Anterior cingulate cortex (tissue), 58 donors: ENCODE measurements at regions not wholly inside any gene's neighbourhood (a gene's known extent, or its start where the extent isn't known, plus 50 kb on each side); places are given as distances from the start of the nearest gene placed in this dataset.
A peak's percentile ranks its signal among the peaks of the same experiment; 100 is the strongest.
"Not testable (repeated sequence)": the region's sequence is repeated elsewhere in the genome, so short reads cannot be mapped to it uniquely, and the experiment has no call there.

ENCODE experiments used
- DNase-seq, 58 donors: peaks; one replicate each; lab custom pipeline; 2025; lab: John Stamatoyannopoulos, UW

DNA sequence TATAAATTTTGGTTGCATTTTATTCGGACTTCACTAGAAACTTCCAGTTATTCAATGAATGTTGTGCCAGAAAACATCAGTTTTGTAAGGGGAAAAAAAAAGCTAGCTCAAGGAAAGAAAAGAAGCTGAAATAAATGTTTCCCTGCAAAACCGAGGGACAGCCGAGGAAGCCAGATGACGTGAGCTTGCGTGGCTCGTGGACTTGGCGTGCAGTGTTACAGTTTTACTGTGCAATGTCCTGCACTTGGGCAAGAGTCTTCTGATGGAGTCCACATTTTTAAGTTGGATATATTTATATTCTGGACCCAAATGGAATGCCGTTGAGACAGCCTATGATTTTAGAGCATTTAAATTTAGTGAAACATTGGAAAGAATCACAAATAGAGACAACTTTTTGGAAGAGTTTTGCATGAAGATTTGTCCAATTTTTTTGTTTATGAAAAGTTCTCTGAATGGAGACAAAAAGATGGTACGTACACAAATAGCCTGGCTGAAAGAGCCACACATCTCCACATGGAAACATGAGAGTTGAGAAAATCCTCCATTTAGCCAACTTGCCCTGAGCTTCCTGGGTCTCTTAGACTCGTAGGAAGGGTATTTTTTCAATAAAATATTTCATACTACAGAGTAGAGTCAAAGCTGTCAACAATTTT is 210.5 kb downstream of the BANP start:
- not testable (repeated sequence) for DNase-seq

GRCh38 chr16:88162778-88163177 is 211.5 kb downstream of the BANP start:
- not testable (repeated sequence) for DNase-seq

GRCh38 chr16:88164196-88165039 is 213.2 kb downstream of the BANP start:
- not testable (repeated sequence) for DNase-seq

DNA sequence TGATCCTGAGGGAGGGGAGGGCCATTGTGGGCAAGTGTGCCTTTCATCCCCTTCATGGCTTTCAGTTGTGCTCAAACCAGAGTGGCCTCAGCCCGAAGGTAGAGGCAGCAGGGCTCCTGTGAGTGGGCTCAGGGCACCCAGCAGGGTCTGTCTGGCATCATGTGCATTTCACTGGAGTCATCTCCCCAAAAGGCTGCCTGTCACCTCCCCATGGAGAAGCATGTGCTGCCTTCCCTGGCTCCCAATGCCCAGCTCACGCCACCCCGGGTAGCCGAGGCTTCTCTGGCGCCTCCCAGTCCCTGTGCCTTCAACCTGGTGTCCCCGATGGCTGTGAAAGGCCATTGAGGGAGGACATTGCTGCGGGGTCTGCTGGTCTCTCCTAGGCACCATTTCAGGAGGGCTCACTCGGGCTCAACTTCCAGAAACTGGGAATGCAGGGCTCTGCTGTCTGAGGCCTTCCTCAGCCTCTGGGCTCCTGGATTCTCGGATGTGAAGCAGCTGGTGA is 213.9 kb downstream of the BANP start:
- not testable (repeated sequence) for DNase-seq

DNA sequence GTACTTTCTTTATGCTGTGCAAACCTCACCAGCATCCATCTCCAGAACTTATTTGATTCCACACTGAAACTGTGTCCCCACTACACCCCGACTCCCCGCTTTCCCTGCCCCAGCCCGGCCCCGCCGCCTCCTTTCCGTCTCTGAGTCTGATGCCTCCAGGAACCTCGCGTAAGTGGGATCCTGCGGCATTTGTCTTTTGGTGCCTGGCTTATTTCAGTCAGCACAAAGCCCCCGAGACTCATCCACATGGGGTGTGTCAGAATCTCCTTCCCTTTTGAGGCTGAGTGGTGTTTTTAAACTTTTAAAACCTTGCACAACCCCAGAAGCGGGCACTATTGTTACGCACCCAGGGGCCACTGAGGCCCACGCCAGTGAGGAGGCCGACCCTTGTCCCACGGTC is 214.4 kb downstream of the BANP start:
- DNase-seq: not testable (repeated sequence)

DNA sequence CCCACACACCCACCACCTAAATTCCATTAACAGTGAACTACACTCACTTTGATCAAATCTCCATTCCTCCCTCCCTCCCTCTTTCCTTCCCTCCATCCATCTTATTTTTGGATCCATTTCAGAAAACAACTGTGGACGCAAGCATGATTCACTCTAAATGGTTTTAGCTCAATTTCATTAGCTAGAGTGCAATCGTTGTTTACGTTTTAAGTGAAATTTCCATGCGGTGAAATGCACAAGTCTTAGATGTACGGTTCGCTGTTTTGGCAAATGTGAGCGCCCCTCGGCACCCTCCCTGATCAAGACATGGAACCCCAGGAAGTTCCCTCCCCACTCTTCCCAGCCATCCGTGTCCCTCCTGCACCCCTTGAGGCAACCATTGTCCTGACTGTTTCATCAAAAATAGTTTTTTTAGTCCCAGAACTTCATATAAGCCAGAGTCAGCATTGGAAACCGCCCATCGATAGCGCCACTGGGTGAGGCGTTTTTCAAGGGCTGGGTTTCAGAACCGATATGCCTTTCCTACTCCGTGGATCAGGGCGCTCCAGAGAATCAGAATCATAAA is 215.1 kb downstream of the BANP start:
- DNase-seq: not testable (repeated sequence)

DNA sequence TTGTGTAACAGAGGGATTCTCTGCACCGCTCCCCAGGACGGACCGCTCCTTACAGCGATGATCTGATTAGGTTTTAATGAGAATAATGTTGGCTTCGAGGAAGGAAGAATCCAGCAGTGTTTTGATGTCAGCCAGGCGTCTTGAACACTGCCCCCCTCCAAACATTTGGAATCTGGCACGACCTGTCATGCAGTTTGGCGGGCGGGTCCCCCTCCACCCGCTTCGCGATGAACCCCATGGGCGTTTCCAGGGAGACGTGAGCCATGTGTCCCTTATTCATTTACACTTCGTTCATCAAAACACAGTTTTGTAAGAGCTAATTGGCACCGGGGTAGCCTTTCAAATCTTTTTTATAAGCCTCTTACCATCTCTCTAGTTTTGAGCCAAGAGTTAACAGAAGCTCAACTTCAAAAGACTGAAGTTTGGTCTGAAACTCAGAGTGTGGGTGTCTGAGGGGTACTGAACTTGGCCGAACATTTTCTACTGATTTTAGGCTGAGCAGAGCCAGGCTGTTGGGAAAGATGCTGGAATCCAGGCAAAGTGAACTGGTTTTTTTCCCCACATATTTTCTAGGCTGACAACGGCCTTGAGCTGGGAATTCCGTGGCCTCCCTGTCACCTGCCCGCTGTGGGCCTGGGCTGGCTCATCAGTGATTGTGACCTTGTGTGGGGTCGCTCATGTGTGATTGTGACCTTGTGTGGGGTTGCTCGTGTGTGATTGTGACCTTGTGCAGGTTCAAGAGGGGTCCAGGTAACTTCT is 214.8 kb upstream of the ZNF469 start:
- peak in 6 of 58 donors; percentile 17 to 56 (median 34) for DNase-seq

DNA sequence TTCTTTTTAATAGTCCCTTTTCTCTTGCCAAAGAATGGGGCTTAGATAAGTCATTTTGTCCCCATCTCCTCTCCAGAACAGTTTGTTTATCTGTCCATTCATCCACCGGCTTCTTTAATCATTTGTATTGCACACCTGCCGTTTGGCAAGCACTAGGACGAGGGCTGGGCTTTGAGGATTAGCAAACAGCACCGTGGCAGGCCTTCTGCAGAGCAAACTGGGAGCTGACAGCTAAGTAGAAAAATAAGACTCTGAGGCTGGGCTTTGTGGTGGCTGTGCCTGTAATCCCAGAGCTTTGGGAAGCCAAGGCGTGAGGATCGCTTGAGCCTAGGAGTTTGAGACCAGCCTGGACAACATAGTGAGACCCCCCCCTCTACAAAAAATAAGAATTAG is 214.2 kb upstream of the ZNF469 start:
- not testable (repeated sequence) for DNase-seq

DNA sequence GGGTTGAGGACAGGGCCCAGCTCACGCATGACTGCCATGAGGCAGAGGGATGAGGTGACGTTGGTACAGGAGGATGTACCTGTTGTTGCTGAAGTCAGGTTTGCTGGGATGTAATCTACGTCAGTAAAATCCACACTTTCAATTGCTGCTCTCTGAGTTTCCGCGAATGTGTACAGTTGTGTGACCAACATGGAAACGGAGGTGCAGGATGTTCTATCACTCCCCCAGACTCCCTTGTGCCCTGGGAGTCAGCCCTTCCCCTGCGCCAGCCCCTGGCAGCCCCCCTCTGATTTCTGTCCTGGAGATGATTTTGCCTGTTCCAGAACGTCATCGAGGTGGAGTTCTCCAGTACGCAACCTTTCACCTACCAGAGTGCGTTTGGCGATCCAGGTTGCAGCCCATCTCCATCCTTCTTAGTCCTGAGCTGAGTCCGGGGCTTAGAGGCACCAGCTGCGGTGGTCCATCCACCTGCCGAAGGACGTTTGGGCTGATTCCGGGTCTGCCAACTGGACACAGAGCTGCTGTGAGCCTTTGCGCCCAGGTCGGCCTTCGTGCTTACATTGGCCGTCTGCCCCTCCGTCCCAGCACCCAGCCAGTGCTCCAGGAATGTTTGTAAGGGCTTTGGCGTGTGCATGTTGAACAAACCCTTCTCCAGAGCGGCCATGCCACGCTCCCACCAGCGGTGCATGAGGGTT is 213.5 kb upstream of the ZNF469 start:
- DNase-seq: not testable (repeated sequence)

GRCh38 chr16:88169831-88170165 is 213.0 kb upstream of the ZNF469 start:
- not testable (repeated sequence) for DNase-seq

DNA sequence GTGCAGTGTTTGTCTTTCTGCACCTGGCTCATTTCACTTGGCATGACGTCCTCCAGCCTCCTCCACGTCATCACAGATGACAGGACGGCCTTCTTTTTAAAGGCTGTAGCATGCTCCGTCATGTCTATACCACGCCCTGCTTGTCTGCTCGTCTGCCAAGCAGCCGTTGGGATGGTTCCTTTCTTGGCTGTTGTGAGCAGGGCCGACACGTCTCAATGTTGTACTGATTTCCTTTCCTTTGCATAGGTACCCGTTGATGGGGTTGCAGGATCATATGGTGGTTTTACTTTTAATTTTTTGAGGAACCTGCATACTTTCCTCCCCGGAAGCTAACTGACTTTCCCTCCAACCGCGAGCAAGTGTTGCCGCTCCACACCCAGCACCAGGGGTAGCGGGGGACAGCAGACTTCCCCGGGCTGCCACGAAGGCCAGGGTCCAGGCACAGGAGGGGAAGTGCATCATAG is 212.2 kb upstream of the ZNF469 start:
- DNase-seq: no peak

DNA sequence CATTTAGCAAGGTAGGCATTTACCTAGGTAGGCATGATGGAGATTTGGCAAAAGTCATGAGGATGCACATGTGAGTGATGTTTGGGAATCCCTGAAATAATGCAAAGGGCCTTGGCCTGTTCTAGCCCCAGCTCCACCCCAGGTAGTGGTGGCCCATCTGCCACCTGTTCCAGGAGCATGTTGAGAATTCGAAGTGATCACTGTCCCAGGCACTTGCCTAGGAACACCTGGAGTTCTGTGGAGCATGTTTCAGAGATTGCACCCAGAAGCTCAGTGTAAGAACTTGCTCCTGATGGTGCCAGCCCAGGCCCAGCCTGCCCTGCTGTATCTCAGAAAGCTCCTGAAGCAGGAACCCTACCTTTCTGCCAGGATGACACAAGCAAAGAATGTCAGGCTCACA is 211.6 kb upstream of the ZNF469 start:
- DNase-seq: not testable (repeated sequence)

DNA sequence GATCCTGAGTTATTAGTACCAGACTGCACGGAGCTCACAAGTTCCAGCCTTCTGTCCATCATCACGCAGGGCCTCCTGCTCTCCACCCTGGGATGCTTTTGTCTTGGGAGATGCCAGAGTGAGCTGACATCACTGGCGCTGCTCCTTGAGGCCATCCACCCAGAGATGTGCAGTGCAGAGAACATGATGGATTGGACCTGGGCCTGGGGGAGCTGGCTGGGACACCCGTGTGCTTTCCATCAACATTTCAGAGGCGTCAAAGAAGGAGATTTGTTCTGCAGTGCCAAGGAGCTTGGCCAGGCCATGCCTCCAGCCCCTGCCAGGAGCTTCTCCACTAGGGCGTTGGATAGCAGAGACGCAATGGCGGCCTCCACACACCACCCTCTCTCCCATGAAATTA is 206.6 kb upstream of the ZNF469 start:
- not testable (repeated sequence) for DNase-seq

- not testable (repeated sequence) for DNase-seq
These were observed 206.1 kb upstream of the ZNF469 start for GRCh38 chr16:88176591-88177180.

DNA sequence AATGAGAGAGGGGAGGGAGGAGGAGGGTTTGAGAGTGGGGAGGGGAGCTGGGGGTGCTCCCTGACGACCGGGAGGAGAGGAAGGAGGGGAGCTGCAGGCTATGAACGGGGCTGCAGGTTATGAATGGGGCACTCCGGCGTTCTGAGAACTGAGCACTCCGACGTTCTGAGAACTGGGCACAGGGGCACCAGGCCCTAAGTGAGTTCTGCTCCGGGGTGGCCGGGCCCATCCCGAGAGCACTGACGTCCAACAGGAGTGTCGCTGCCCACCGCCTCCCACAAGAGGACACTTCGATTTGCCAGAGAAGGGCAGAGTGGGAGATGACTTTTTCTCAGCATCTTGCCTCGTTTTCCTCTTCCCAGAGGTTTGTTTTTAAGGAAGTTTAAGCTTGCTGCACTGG is 204.5 kb upstream of the ZNF469 start:
- not testable (repeated sequence) for DNase-seq

- not testable (repeated sequence) for DNase-seq
These were observed 203.9 kb upstream of the ZNF469 start for GRCh38 chr16:88178896-88179295.

- peak in 1 of 58 donors; percentile 17 for DNase-seq
These were observed 199.5 kb upstream of the ZNF469 start for GRCh38 chr16:88182967-88183881.

DNA sequence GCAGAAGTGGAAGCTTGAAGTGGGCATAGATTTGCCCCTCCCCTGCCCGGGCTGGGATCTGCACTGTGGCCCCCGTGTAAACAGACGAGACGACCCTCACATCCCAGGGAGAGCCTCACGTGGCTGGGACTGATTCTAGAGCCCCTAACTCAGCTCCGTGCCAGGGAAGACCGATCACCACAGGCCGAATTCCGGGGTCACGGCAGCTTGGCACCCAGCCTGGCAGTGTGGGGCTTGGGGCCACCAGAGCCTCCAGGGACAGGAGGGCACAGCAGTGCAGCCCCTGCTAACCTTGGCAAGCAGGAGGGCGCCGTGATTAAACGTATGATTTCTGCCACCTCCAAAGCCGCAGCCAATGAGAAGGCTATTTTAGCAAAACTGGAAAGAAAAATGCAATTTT is 198.7 kb upstream of the ZNF469 start:
- not testable (repeated sequence) for DNase-seq
